Rectal smooth muscle tissue (tissue), 1 donor: ENCODE measurements at regions not wholly inside any gene's neighbourhood (a gene's known extent, or its start where the extent isn't known, plus 50 kb on each side); places are given as distances from the start of the nearest gene placed in this dataset.

Source experiments
- H3K27ac ChIP-seq: one replicate; pipeline ENCODE4 v1.7.0; 2013; ENCODE audit warnings: low read depth, low read length, inconsistent platforms
- H3K27me3 ChIP-seq: one replicate; pipeline ENCODE4 v1.7.0; 2013; ENCODE audit warnings: low read length; ENCODE audit not compliant: control insufficient read depth, insufficient read depth
- H3K36me3 ChIP-seq: one replicate; pipeline ENCODE4 v1.7.0; 2013; ENCODE audit warnings: low read length; ENCODE audit not compliant: control insufficient read depth, insufficient read depth
- H3K4me1 ChIP-seq: one replicate; pipeline ENCODE4 v1.7.0; 2013; ENCODE audit warnings: low read length; ENCODE audit not compliant: control insufficient read depth, insufficient read depth
- H3K4me3 ChIP-seq: one replicate; pipeline ENCODE4 v1.7.0; 2013; ENCODE audit warnings: low read length
- H3K9ac ChIP-seq: one replicate; pipeline ENCODE4 v1.7.0; 2013; ENCODE audit warnings: low read length

DNA sequence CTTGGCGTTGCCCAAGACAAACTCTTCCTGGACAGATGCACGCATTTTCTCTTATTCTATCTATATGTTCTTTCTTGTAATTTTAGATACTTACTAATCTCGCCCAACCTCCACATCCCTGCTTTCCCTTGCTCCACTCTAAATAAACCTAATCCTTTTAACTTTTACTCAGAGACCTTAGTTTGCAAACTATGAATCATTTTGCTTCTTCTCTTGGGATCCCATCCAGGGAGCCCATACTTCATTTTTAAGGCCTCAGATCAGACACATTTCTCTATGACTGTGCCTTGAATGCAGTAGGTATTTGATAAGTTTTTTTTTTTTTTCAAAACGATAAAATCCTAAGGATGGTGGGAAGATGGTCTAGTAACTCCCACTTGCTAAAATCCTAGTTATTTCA lies 353.8 kb upstream of the HAND2 start:
- Histone ChIP-seq H3K4me3 (no peak overlapping the region), H3K9ac (no peak overlapping the region), H3K36me3 (no peaks in the 10 kb centered on the region), H3K4me1 (no peaks in the 10 kb centered on the region), H3K27me3 (no peaks in the 10 kb centered on the region), H3K27ac (no peak overlapping the region)

DNA sequence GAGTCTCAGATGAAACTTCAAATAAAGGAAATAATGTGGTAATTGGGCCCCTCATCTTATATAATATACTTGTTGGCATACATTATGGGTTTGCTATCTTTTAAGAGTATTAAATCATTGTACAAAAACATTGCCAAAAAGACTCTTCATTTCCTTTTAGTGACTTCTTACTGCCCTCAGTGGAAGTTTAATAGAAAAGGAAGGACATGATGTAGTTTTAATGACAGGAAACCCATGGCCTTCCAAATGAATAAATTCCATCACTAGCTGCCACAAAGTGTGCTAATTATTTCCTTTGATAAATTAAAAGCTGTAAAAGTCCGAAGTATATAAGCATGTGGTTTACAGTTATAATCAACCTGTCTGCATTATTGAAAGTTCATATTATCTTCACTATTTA lies 350.9 kb upstream of the HAND2 start:
- no peaks in the 10 kb centered on the region for H3K4me1 ChIP-seq
- H3K27me3 ChIP-seq = no peaks in the 10 kb centered on the region
- H3K27ac ChIP-seq = no peak overlapping the region
- no peak overlapping the region for H3K9ac ChIP-seq
- H3K36me3 ChIP-seq = no peaks in the 10 kb centered on the region
- no peak overlapping the region for H3K4me3 ChIP-seq

GRCh38 chr4:173879509-173879908 lies 349.5 kb upstream of the HAND2 start:
- H3K4me3 ChIP-seq = no peak overlapping the region
- no peaks in the 10 kb centered on the region for H3K36me3 ChIP-seq
- no peak overlapping the region for H3K9ac ChIP-seq
- H3K4me1 ChIP-seq = no peaks in the 10 kb centered on the region
- no peak overlapping the region for H3K27ac ChIP-seq
- no peaks in the 10 kb centered on the region for H3K27me3 ChIP-seq

GRCh38 chr4:173878701-173879100 lies 348.7 kb upstream of the HAND2 start:
- H3K4me3 ChIP-seq = no peak overlapping the region

GRCh38 chr4:173871643-173872042 lies 341.6 kb upstream of the HAND2 start:
- H3K9ac ChIP-seq = no peak overlapping the region
- H3K4me3 ChIP-seq = no peak overlapping the region
- H3K27me3 ChIP-seq = no peaks in the 10 kb centered on the region
- H3K4me1 ChIP-seq = no peaks in the 10 kb centered on the region
- H3K27ac ChIP-seq = no peak overlapping the region
- H3K36me3 ChIP-seq = no peaks in the 10 kb centered on the region

More at GRCh38 chr4:173878701-173879100, 348.7 kb upstream of the HAND2 start:
- Histone ChIP-seq H3K9ac (no peak overlapping the region), H3K36me3 (no peaks in the 10 kb centered on the region), H3K27me3 (no peaks in the 10 kb centered on the region), H3K4me1 (no peaks in the 10 kb centered on the region), H3K27ac (no peak overlapping the region)

DNA sequence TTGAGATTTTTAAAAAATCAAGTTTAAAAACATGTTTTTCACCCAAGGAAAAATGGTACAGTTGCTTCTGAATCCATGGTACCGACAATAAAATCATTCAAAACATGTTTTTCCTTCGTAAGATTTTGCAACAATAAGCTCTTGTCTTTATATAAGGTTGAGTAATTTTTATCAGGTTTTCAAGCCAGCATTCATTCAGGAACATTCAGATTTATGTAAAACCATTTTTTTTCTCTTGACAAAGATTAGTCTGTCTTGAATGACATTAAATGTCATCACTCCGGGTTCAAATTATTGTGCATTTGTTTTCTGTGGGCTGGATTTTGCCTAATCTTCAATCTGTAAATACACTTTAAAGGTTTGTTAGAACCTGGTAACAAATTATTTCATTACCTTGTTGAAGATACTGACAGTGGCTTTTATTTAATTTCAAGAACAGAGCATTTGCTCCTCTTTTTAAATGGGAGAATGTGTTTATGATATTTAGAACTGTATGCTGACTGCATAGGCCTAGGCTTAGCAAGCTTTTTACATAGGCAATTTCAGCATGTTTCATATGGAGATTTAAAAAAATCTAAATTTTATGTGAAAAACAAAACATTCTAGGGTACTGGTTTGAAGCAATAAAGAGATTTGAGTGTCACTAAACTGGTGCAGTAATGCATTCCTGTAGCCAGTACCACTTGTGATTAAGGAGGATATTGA lies 336.4 kb upstream of the HAND2 start:
- H3K27me3 ChIP-seq = no peaks in the 10 kb centered on the region
- H3K9ac ChIP-seq = no peak overlapping the region
- no peak overlapping the region for H3K4me3 ChIP-seq
- H3K27ac ChIP-seq = no peak overlapping the region
- H3K4me1 ChIP-seq = no peaks in the 10 kb centered on the region
- H3K36me3 ChIP-seq = no peaks in the 10 kb centered on the region

- Histone ChIP-seq H3K36me3 (no peaks in the 10 kb centered on the region), H3K27me3 (no peaks in the 10 kb centered on the region), H3K9ac (no peak overlapping the region), H3K4me1 (no peaks in the 10 kb centered on the region), H3K4me3 (no peak overlapping the region), H3K27ac (no peak overlapping the region)
Measured at GRCh38 chr4:173862754-173863153, 332.7 kb upstream of the HAND2 start.

- Histone ChIP-seq H3K4me3 (no peak overlapping the region), H3K4me1 (no peaks in the 10 kb centered on the region), H3K27ac (no peak overlapping the region), H3K9ac (no peak overlapping the region), H3K27me3 (no peaks in the 10 kb centered on the region), H3K36me3 (no peaks in the 10 kb centered on the region)
Measured at GRCh38 chr4:173860094-173860493, 330.1 kb upstream of the HAND2 start.

DNA sequence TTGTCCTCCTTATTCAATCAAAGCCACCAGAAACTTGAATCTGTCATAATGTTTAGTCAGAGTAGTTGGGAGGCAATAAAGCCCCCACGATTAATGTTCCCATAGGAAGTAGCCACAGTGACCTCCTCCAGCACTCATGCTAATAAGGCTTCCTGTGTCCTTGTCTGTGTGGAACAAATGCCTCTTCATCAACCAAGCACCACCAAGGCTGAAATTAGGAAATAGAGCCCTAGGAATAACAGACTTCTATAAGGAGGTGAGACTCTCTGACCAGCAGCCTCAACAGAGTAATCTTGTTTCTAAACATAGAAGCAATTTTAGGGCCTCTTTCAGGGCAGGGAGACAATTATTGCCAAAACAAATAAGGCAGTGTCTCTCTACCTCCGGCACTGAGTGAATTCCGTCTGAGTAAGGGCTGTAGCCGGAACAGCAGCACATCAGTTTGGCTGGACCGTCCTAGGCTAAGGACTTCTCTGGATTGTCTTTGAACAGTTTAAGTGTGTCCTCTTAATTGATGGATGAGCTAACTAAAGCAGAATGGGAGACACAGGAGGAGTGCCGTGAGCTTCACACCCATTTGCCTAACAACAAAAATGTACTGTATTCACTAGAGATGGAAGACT lies 329.2 kb upstream of the HAND2 start:
- Histone ChIP-seq H3K9ac (no peak overlapping the region), H3K36me3 (no peaks in the 10 kb centered on the region), H3K27me3 (no peaks in the 10 kb centered on the region), H3K4me1 (no peaks in the 10 kb centered on the region), H3K4me3 (no peak overlapping the region), H3K27ac (no peak overlapping the region)

DNA sequence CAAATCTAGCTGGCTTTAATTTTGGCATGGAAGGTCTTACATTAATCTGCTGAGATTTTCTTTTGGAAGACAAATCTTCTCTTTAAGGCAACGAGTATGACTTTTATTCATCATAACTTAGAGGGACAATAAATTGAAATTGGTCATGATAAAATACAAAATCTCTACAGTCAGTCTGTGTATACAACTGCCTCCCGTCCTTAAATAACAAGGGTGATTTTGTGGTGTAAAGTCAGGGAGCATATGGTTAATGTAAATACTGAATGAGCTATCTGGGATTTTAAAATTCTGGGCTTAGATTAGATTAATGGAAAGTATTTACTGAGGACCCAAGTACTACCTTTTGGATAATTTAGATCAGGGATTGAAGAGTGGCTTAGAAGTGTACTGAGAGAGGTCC lies 328.4 kb upstream of the HAND2 start:
- H3K27me3 ChIP-seq = no peaks in the 10 kb centered on the region
- H3K4me3 ChIP-seq = no peak overlapping the region
- no peaks in the 10 kb centered on the region for H3K4me1 ChIP-seq
- H3K27ac ChIP-seq = no peak overlapping the region
- no peaks in the 10 kb centered on the region for H3K36me3 ChIP-seq
- H3K9ac ChIP-seq = no peak overlapping the region

- Histone ChIP-seq H3K4me3 (no peak overlapping the region), H3K4me1 (no peaks in the 10 kb centered on the region), H3K27me3 (no peaks in the 10 kb centered on the region)
Measured at GRCh38 chr4:173857828-173858227, 327.8 kb upstream of the HAND2 start.

DNA sequence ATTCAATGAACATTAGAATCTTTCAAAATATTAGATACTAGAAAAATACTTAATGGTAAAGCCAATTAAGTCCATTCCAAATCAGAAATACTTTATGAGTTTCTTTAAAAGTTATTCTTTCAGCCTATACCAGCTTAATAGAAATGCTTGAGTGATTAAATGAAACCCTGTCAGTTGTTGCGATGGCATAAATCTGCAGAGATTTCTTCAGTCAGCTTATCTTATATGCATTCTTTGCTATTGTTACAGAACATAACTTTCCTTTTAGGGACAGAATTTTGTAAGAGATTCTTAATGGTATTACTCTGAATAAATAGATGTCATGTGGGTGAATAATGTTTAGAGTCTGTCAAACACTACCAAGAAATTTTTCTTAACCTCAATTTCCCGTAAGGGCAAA lies 325.0 kb upstream of the HAND2 start:
- no peaks in the 10 kb centered on the region for H3K27me3 ChIP-seq
- no peaks in the 10 kb centered on the region for H3K36me3 ChIP-seq
- no peak overlapping the region for H3K4me3 ChIP-seq
- no peaks in the 10 kb centered on the region for H3K4me1 ChIP-seq
- H3K9ac ChIP-seq = no peak overlapping the region
- H3K27ac ChIP-seq = no peak overlapping the region

More at GRCh38 chr4:173857828-173858227, 327.8 kb upstream of the HAND2 start:
- no peaks in the 10 kb centered on the region for H3K36me3 ChIP-seq
- no peak overlapping the region for H3K9ac ChIP-seq
- no peak overlapping the region for H3K27ac ChIP-seq

DNA sequence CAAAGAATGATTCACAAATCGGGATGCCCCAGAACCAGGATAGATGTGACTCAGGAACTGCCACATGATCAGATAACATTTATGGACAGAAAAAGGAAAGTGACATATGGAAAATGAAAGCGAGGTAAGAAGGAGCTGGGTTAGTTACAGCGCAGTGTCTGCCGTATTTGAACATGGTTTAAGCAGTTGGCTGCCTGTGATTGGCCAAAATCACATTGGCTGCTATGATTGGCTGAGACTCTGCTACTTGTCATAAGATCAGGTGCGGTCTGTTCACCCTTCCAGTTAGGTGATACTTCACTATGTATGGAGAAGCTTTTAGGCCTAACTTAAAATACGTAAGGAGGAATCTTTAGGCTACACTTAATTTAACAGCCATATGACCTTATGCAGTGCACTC lies 322.7 kb upstream of the HAND2 start:
- Histone ChIP-seq H3K4me3 (no peak overlapping the region), H3K27me3 (no peaks in the 10 kb centered on the region), H3K27ac (no peak overlapping the region), H3K36me3 (no peaks in the 10 kb centered on the region), H3K9ac (no peak overlapping the region), H3K4me1 (no peaks in the 10 kb centered on the region)
